GM23248 (cell line): ENCODE measurements at regions not wholly inside any gene's neighbourhood (a gene's known extent, or its start where the extent isn't known, plus 50 kb on each side); places are given as distances from the start of the nearest gene placed in this dataset.

ENCODE experiments used
- DNase-seq: peaks from one replicate; pipeline ENCODE4 v3.0.0-alpha.2; 2015
- H2AFZ ChIP-seq: fragments of 200-600 bp; sonication (generic); 2 replicates; pipeline ENCODE4 v1.6.1; 2016; ENCODE audit warnings: antibody characterized with exemption
- H3F3A ChIP-seq: fragments of 200-600 bp; sonication (generic); 2 replicates; pipeline ENCODE4 v1.6.1; 2016; ENCODE audit warnings: mild to moderate bottlenecking, antibody characterized with exemption, mixed run types; ENCODE audit not compliant: insufficient read depth
- H3K27ac ChIP-seq: fragments of 200-600 bp; sonication (generic); 2 replicates; pipeline ENCODE4 v1.5.1; 2016; ENCODE audit warnings: mild to moderate bottlenecking
- H3K27me3 ChIP-seq: fragments of 200-600 bp; sonication (generic); replicated peaks from 2 replicates; pipeline ENCODE4 v1.6.1; 2016; ENCODE audit warnings: mild to moderate bottlenecking; ENCODE audit not compliant: insufficient read depth
- H3K36me3 ChIP-seq: fragments of 200-600 bp; sonication (generic); 2 replicates; pipeline ENCODE4 v1.6.1; 2016; ENCODE audit warnings: low read depth, mild to moderate bottlenecking
- H3K4me1 ChIP-seq: fragments of 200-600 bp; sonication (generic); 2 replicates; pipeline ENCODE4 v1.6.1; 2016; ENCODE audit warnings: mild to moderate bottlenecking; ENCODE audit not compliant: insufficient read depth
- H3K4me2 ChIP-seq: fragments of 200-600 bp; sonication (generic); one replicate; pipeline ENCODE4 v1.6.1; 2016; ENCODE audit warnings: mild to moderate bottlenecking; ENCODE audit not compliant: unreplicated experiment
- H3K4me3 ChIP-seq: fragments of 200-600 bp; sonication (generic); 2 replicates; pipeline ENCODE4 v1.5.1; 2016; ENCODE audit warnings: mild to moderate bottlenecking
- H3K79me2 ChIP-seq: fragments of 200-600 bp; sonication (generic); 2 replicates; pipeline ENCODE4 v1.6.1; 2016; ENCODE audit warnings: mild to moderate bottlenecking; ENCODE audit not compliant: insufficient read depth
- H3K9ac ChIP-seq: fragments of 200-600 bp; sonication (generic); 2 replicates; pipeline ENCODE4 v1.6.1; 2016; ENCODE audit warnings: mild to moderate bottlenecking
- H3K9me2 ChIP-seq: fragments of 200-600 bp; sonication (generic); 2 replicates; pipeline ENCODE4 v1.6.1; 2016; ENCODE audit warnings: mixed run types, mild to moderate bottlenecking, moderate library complexity; ENCODE audit not compliant: insufficient read depth
- H3K9me3 ChIP-seq: fragments of 200-600 bp; sonication (generic); one replicate; pipeline ENCODE4 v1.6.1; 2017; ENCODE audit warnings: low read depth
- H4K20me1 ChIP-seq: fragments of 200-600 bp; sonication (generic); 2 replicates; pipeline ENCODE4 v1.6.0; 2016; ENCODE audit not compliant: insufficient read depth
- EZH2 ChIP-seq: fragments of 200-600 bp; sonication (generic); IDR thresholded peaks from 2 replicates; pipeline ENCODE4 v1.6.1; 2018; ENCODE audit warnings: antibody characterized with exemption, mild to moderate bottlenecking; ENCODE audit not compliant: insufficient read depth, poor library complexity, severe bottlenecking
- EZH2phosphoT487 ChIP-seq: fragments of 200-600 bp; sonication (generic); IDR thresholded peaks from 2 replicates; pipeline ENCODE4 v1.6.1; 2018; ENCODE audit warnings: antibody characterized with exemption, moderate library complexity, mild to moderate bottlenecking, low read depth; ENCODE audit not compliant: insufficient read depth
- WGBS, 2 experiments: methylation state at CpG; one replicate each; pipeline ENCODE4 v1.1.6; 2015 to 2017; ENCODE audit warnings: low lambda C conversion rate in 2 of 2, low coverage in 1 of 2; ENCODE audit errors: missing lambda C conversion rate in 2 of 2; 5-methylcytosine and 5-hydroxymethylcytosine counted together
- in situ Hi-C: fragments of 300-500 bp; cut with MboI; formaldehyde crosslinking; loops from 2 replicates; pipeline ENCODE4 v1.15.0; 2020

DNA sequence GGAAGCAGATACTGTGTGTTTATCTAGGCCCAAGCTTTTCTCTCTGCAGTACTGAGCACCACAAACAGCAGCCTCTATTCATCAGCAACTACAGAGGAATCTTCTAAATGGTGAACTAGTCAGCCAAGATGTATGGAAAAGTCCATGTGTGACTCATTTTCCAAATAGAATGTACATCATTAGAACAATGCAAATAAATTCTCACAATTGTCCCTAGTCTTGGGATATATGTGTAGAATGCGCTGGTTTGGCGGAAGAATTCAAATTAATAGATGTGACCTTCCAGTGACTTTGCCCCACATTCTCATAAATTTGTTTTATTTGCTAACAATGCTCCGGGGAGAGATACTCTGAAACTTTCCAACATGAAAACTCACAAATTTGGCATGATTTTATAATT lies 436.2 kb downstream of the CBLN4 start:
- Histone ChIP-seq H4K20me1 (no peaks in the 10 kb centered on the region), H3K4me1 (no peaks in the 10 kb centered on the region), H3K9me3 (no peaks in the 10 kb centered on the region), H3K27me3 (no peaks in the 10 kb centered on the region), H3K36me3 (no peaks in the 10 kb centered on the region), H3K4me3 (no peak overlapping the region), H3K4me2 (no peak overlapping the region), H3K9me2 (no peaks in the 10 kb centered on the region), H3F3A (no peaks in the 10 kb centered on the region), H2AFZ (no peak overlapping the region), H3K27ac (no peak overlapping the region), H3K79me2 (no peaks in the 10 kb centered on the region), H3K9ac (no peak overlapping the region)
- DNase-seq: no peak
- TF ChIP-seq EZH2 (no peak), EZH2phosphoT487 (no peak)
- in situ Hi-C loops: no loop called here
- 55 to 57% methylated on average over 3 of the region's 3 CpGs for WGBS, 2 experiments

DNA sequence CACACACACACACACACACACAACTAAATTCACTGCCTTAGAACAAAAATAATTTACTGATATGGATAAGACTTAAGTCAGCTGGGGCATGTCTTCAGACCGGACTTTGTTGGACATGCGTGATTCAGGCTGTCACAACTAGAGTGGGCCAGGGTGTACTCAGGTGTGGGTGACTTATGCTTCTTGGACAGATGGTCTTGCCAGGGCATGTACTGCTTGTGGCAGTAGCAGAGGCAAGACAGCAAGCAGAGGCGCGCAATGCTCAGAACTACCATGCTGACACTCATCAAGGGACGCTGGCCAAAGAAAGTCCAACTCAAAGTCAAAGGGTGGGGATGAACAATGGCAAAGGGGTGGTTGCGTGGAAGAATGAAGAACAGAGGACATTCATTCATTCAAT lies 437.5 kb downstream of the CBLN4 start:
- Histone ChIP-seq H3K36me3 (no peaks in the 10 kb centered on the region), H3K4me2 (no peak overlapping the region), H3F3A (no peaks in the 10 kb centered on the region), H3K9me2 (no peaks in the 10 kb centered on the region), H3K27me3 (no peaks in the 10 kb centered on the region), H2AFZ (no peak overlapping the region), H3K79me2 (no peaks in the 10 kb centered on the region), H3K4me1 (no peaks in the 10 kb centered on the region), H3K9me3 (no peaks in the 10 kb centered on the region), H3K9ac (no peak overlapping the region), H3K27ac (no peak overlapping the region), H4K20me1 (no peaks in the 10 kb centered on the region), H3K4me3 (no peak overlapping the region)
- 50 to 54% methylated on average over 6 of the region's 6 CpGs for WGBS, 2 experiments
- TF ChIP-seq EZH2phosphoT487 (no peak), EZH2 (no peak)
- no peak for DNase-seq
- in situ Hi-C loops: no loop called here

DNA sequence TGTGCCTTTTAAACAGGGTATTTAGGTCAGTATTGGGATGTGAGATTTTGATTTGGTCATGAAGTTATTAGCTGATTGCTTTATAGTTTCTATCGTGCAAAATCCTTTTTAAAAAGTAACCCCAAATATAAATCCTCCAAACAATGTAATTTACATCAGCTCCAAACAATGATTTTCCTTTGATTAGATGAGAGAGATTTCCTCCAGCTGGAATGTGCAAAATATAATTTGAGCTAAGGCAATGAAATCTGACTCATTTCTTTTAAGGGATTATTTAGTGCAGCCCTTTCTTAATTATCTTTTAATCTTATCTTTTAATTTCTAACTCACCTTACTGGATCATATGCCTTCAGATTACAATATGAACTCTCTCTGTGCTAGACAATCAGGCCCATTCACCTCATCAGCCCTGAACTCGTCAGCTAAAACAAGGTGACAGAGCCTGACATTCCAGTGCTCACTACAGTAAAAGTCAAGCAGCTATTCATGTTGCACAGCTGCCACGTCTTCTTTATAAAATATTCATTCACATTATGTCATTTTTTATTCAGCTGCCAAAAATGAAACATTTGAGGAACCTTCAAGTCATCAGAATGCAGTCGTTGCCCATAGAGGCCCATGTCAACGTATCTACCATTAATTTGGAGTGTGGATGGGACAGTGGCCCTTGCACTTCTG lies 440.1 kb downstream of the CBLN4 start:
- Histone ChIP-seq H3F3A (no peaks in the 10 kb centered on the region), H3K27ac (no peak overlapping the region), H3K4me1 (no peaks in the 10 kb centered on the region), H3K4me3 (no peak overlapping the region), H3K9ac (no peak overlapping the region), H3K36me3 (no peaks in the 10 kb centered on the region), H3K9me2 (no peaks in the 10 kb centered on the region), H4K20me1 (no peaks in the 10 kb centered on the region), H3K9me3 (no peaks in the 10 kb centered on the region), H3K4me2 (no peak overlapping the region), H3K79me2 (no peaks in the 10 kb centered on the region), H3K27me3 (no peaks in the 10 kb centered on the region), H2AFZ (no peak overlapping the region)
- TF ChIP-seq EZH2 (no peak), EZH2phosphoT487 (no peak)
- DNase-seq: no peak
- in situ Hi-C loops: no loop called here
- WGBS, 2 experiments: 1 to 6% methylated on average over 5 of the region's 5 CpGs

DNA sequence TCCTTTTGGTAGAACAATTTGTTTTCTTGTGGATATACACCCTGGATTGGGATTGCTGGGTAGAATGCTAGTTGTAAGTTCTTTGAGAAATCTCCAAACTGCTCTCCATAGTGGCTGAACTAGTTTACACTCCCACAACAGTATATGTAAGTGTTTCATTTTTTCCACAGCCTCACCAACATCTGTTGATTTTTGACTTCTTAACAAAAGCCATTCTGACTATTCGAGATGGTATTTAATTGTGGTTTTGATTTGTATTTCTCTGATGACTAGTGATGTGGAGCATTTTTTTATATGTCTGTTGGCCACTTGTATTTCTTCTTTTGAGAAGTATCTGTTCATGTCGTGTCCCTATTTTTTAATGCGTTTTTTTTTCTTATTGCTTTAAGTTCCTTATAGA lies 444.1 kb downstream of the CBLN4 start:
- H3K79me2 ChIP-seq: no peaks in the 10 kb centered on the region
- no peak overlapping the region for H2AFZ ChIP-seq
- no peaks in the 10 kb centered on the region for H3F3A ChIP-seq
- no peaks in the 10 kb centered on the region for H3K27me3 ChIP-seq
- H3K4me3 ChIP-seq: no peak overlapping the region
- no peak overlapping the region for H3K9ac ChIP-seq
- no peaks in the 10 kb centered on the region for H4K20me1 ChIP-seq
- TF ChIP-seq EZH2: no peak
- no peak for TF ChIP-seq EZH2phosphoT487
- H3K4me2 ChIP-seq: no peak overlapping the region
- no peaks in the 10 kb centered on the region for H3K9me3 ChIP-seq
- 0 to 1% methylated on average over 3 of the region's 3 CpGs for WGBS, 2 experiments
- DNase-seq: no peak
- in situ Hi-C loops: no loop called here
- no peaks in the 10 kb centered on the region for H3K36me3 ChIP-seq
- H3K4me1 ChIP-seq: no peaks in the 10 kb centered on the region
- no peak overlapping the region for H3K27ac ChIP-seq
- H3K9me2 ChIP-seq: no peaks in the 10 kb centered on the region

DNA sequence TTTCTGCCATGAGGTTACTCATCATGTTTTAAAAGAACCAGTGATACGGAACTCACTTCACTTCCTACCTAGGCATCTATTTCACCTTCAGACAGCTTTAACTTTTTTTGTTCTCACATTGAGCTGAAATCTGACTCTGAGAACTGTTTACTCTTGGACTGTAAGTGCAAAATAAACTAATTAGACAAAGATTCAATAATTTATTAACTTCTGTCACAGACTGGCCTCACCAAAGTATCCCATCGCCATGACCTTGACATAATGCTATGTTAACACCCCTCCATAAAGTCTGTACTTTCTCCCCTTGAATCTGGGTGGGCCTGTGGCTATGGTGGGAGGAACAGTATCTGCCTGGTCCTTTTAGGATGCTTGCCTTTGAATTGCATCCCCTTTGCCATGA lies 448.1 kb downstream of the CBLN4 start:
- no peak for TF ChIP-seq EZH2
- no peak for TF ChIP-seq EZH2phosphoT487
- H3K4me2 ChIP-seq: no peak overlapping the region
- H3K27me3 ChIP-seq: no peaks in the 10 kb centered on the region
- H3K4me3 ChIP-seq: no peak overlapping the region
- H2AFZ ChIP-seq: no peak overlapping the region
- no peaks in the 10 kb centered on the region for H3K36me3 ChIP-seq
- no peaks in the 10 kb centered on the region for H3F3A ChIP-seq
- H3K79me2 ChIP-seq: no peaks in the 10 kb centered on the region
- WGBS, 2 experiments: 17 to 18% methylated on average over 2 of the region's 2 CpGs
- no peaks in the 10 kb centered on the region for H3K9me3 ChIP-seq
- H4K20me1 ChIP-seq: no peaks in the 10 kb centered on the region
- H3K27ac ChIP-seq: no peak overlapping the region
- DNase-seq: no peak
- H3K9me2 ChIP-seq: no peaks in the 10 kb centered on the region
- in situ Hi-C loops: no loop called here
- no peaks in the 10 kb centered on the region for H3K4me1 ChIP-seq
- no peak overlapping the region for H3K9ac ChIP-seq
